Activated T-helper 17 cell treated with anti-CD3 and anti-CD28 coated beads, Interleukin-2, amount 50 U/mL, for 72 hours (primary cell): ENCODE measurements at regions not wholly inside any gene's neighbourhood (a gene's known extent, or its start where the extent isn't known, plus 50 kb on each side); places are given as distances from the start of the nearest gene placed in this dataset.

Experiments used
- ATAC-seq: fragments of 150-1000 bp; cut with Tn5 transposase; replicated peaks from 2 replicates; pipeline ENCODE4 v1.10.0; 2021; ENCODE audit warnings: mild to moderate bottlenecking, moderate library complexity
- H3K27ac Mint-ChIP-seq: one replicate; pipeline ENCODE4 v1.8.0; 2022; ENCODE audit warnings: mixed read lengths
- H3K27me3 Mint-ChIP-seq: one replicate; pipeline ENCODE4 v1.8.0; 2022; ENCODE audit warnings: mixed read lengths
- H3K36me3 Mint-ChIP-seq: one replicate; pipeline ENCODE4 v1.8.0; 2022; ENCODE audit warnings: low read depth, mild to moderate bottlenecking, mixed read lengths
- H3K4me1 Mint-ChIP-seq: one replicate; pipeline ENCODE4 v1.8.0; 2022; ENCODE audit warnings: mixed read lengths
- H3K4me3 Mint-ChIP-seq: one replicate; pipeline ENCODE4 v1.8.0; 2022; ENCODE audit warnings: mild to moderate bottlenecking, mixed read lengths
- H3K9me3 Mint-ChIP-seq: one replicate; pipeline ENCODE4 v1.8.0; 2022; ENCODE audit warnings: mixed read lengths

DNA sequence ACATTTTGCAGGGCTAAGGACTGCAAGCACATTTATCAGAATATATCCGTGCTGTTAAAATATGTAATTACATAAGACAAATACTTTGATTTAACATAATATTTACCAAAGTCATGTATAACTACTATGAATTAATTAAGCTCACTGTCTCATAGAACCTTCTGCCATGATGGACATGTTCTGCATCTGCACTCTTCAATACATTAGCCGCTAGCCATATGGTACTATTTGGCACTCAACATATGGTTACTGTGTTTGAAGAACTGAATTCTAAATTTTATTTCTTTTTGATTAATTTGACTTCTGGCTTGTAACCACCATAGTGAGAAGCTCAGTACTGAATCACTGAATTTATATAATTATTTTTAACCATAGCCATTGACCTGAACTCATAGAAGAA is 427.0 kb upstream of the TRAM1L1 start:
- Mint-ChIP-seq H3K4me3 (no peak overlapping the region), H3K27me3 (no peaks in the 10 kb centered on the region), H3K27ac (no peak overlapping the region), H3K4me1 (no peaks in the 10 kb centered on the region), H3K9me3 (no peaks in the 10 kb centered on the region), H3K36me3 (no peaks in the 10 kb centered on the region)
- ATAC-seq: no peak

- ATAC-seq: no peak
- no peaks in the 10 kb centered on the region for H3K36me3 Mint-ChIP-seq
- no peak overlapping the region for H3K27ac Mint-ChIP-seq
- no peak overlapping the region for H3K4me3 Mint-ChIP-seq
- peaks cover 5% of the 10 kb centered on the region for H3K9me3 Mint-ChIP-seq
- no peaks in the 10 kb centered on the region for H3K4me1 Mint-ChIP-seq
- H3K27me3 Mint-ChIP-seq: no peaks in the 10 kb centered on the region
Observed at GRCh38 chr4:117514391-117515175, 429.2 kb upstream of the TRAM1L1 start.

GRCh38 chr4:117515921-117516320 is 430.5 kb upstream of the TRAM1L1 start:
- Mint-ChIP-seq H3K36me3 (no peaks in the 10 kb centered on the region), H3K4me1 (no peaks in the 10 kb centered on the region), H3K9me3 (peaks cover 5% of the 10 kb centered on the region), H3K27ac (no peak overlapping the region), H3K4me3 (no peak overlapping the region), H3K27me3 (no peaks in the 10 kb centered on the region)
- ATAC-seq: no peak

DNA sequence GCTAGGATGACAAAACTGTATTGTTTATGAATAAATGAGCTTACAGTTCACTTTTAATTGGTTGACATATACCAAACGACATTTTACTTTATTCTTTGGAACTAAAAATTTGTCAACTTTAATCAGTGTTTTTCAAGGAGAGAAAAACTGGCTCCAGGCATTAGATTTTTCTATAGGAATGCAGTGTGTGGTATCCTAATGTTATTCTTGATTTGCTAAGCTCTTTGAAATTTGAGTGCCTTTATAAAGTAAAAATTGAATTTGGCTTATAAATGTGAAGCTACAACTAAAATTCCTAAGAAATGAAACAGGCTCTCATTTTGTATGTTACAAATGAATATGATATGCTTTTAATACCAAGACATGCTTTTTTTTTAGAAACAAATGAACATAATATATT is 442.2 kb upstream of the TRAM1L1 start:
- no peak overlapping the region for H3K27ac Mint-ChIP-seq
- H3K4me3 Mint-ChIP-seq: no peak overlapping the region
- no peak for ATAC-seq
- H3K36me3 Mint-ChIP-seq: no peaks in the 10 kb centered on the region
- H3K27me3 Mint-ChIP-seq: no peaks in the 10 kb centered on the region
- peaks cover 4% of the 10 kb centered on the region for H3K9me3 Mint-ChIP-seq
- H3K4me1 Mint-ChIP-seq: no peaks in the 10 kb centered on the region

GRCh38 chr4:117529401-117529800 is 444.0 kb upstream of the TRAM1L1 start:
- H3K27ac Mint-ChIP-seq: no peak overlapping the region
- H3K4me3 Mint-ChIP-seq: no peak overlapping the region
- no peaks in the 10 kb centered on the region for H3K4me1 Mint-ChIP-seq
- no peak for ATAC-seq
- H3K27me3 Mint-ChIP-seq: no peaks in the 10 kb centered on the region
- no peaks in the 10 kb centered on the region for H3K36me3 Mint-ChIP-seq
- peaks cover 4% of the 10 kb centered on the region for H3K9me3 Mint-ChIP-seq

GRCh38 chr4:117533501-117533900 is 448.1 kb upstream of the TRAM1L1 start:
- Mint-ChIP-seq H3K9me3 (peaks cover 2% of the 10 kb centered on the region), H3K27ac (no peak overlapping the region), H3K4me3 (no peak overlapping the region), H3K27me3 (no peaks in the 10 kb centered on the region), H3K4me1 (no peaks in the 10 kb centered on the region), H3K36me3 (no peaks in the 10 kb centered on the region)
- ATAC-seq: no peak

- no peak for ATAC-seq
- no peaks in the 10 kb centered on the region for H3K27me3 Mint-ChIP-seq
- H3K9me3 Mint-ChIP-seq: no peaks in the 10 kb centered on the region
- no peaks in the 10 kb centered on the region for H3K36me3 Mint-ChIP-seq
- H3K27ac Mint-ChIP-seq: no peak overlapping the region
- no peaks in the 10 kb centered on the region for H3K4me1 Mint-ChIP-seq
- no peak overlapping the region for H3K4me3 Mint-ChIP-seq
Observed at GRCh38 chr4:117545039-117545438, 459.7 kb upstream of the TRAM1L1 start.

- Mint-ChIP-seq H3K9me3 (no peaks in the 10 kb centered on the region), H3K4me1 (no peaks in the 10 kb centered on the region), H3K36me3 (no peaks in the 10 kb centered on the region)
Observed at GRCh38 chr4:117549524-117549923, 464.1 kb upstream of the TRAM1L1 start.

DNA sequence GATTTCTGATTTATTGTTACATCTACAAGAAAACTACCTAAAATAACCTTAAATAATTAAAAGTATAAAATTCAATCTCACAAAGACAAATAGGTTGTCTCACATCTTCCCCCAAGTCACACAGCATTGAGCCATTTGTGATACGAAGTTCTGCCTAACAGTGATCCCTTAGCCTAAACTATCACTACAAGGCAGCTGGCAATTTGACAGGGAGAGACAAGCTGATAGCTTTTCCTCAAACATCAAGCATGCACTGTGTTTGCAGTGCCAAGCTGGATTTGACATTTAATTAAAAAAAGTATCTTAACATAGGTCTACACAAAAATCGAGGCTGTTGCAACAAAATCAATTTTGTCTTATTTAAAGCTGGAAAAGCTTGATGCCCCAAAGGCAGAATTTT is 464.7 kb upstream of the TRAM1L1 start:
- Mint-ChIP-seq H3K9me3 (no peaks in the 10 kb centered on the region), H3K36me3 (no peaks in the 10 kb centered on the region), H3K27ac (no peak overlapping the region), H3K27me3 (no peaks in the 10 kb centered on the region), H3K4me1 (no peaks in the 10 kb centered on the region), H3K4me3 (no peak overlapping the region)
- ATAC-seq: no peak

More at GRCh38 chr4:117549524-117549923, 464.1 kb upstream of the TRAM1L1 start:
- Mint-ChIP-seq H3K27ac (no peak overlapping the region), H3K27me3 (no peaks in the 10 kb centered on the region), H3K4me3 (no peak overlapping the region)
- no peak for ATAC-seq

DNA sequence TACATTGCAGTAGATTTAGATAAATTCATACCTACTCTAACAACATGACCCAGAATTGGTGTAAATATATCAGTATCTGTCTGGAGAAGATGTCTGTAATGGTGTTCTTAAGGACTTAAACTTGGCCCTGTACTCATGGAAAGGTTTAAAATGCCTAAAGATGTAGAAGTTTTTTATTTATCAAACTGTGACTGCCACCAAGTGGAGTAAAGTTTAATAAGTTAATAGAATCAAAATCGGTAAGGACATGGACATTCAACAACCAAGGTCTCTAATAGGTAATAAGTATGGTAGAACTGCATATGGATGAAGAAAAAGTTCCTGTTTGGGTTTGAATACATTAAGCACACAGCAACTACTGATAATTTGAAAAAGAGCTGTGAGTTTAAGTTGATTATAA is 474.0 kb upstream of the NDST3 start:
- H3K36me3 Mint-ChIP-seq: no peaks in the 10 kb centered on the region
- H3K27ac Mint-ChIP-seq: no peak overlapping the region
- no peak for ATAC-seq
- H3K9me3 Mint-ChIP-seq: peaks cover 3% of the 10 kb centered on the region
- no peaks in the 10 kb centered on the region for H3K4me1 Mint-ChIP-seq
- H3K4me3 Mint-ChIP-seq: no peak overlapping the region
- no peaks in the 10 kb centered on the region for H3K27me3 Mint-ChIP-seq

GRCh38 chr4:117574085-117574484 is 460.2 kb upstream of the NDST3 start:
- Mint-ChIP-seq H3K27me3 (no peaks in the 10 kb centered on the region), H3K4me1 (no peaks in the 10 kb centered on the region), H3K9me3 (peaks cover 3% of the 10 kb centered on the region), H3K36me3 (no peaks in the 10 kb centered on the region), H3K27ac (no peak overlapping the region), H3K4me3 (no peak overlapping the region)
- ATAC-seq: no peak

DNA sequence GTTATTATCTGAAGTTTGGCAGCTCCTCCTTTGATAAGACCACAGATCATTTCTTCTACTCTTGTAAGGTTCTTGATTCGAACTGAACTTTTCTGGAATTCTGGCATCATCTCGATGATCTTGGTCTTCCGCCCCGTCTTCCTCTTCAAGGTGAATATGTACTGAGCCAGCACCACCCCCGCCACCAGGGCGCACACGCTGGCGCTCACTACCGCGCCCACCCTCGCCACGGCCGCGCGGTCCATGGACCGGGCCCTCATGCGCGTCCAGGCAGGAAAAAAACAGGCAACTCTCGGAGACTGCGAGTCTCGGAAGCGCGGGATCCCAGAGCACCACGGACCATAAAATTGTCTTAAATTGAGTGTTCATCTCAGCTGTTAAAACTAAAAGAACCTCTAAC is 458.4 kb upstream of the NDST3 start:
- ATAC-seq: no peak
- Mint-ChIP-seq H3K27ac (no peak overlapping the region), H3K27me3 (no peaks in the 10 kb centered on the region), H3K4me1 (no peaks in the 10 kb centered on the region), H3K9me3 (peaks cover 3% of the 10 kb centered on the region), H3K4me3 (no peak overlapping the region), H3K36me3 (no peaks in the 10 kb centered on the region)

GRCh38 chr4:117577686-117578311 is 456.5 kb upstream of the NDST3 start:
- H3K4me1 Mint-ChIP-seq: no peaks in the 10 kb centered on the region
- H3K27ac Mint-ChIP-seq: no peak overlapping the region
- H3K9me3 Mint-ChIP-seq: peaks cover 7% of the 10 kb centered on the region
- no peaks in the 10 kb centered on the region for H3K36me3 Mint-ChIP-seq
- H3K4me3 Mint-ChIP-seq: no peak overlapping the region
- ATAC-seq: no peak
- no peaks in the 10 kb centered on the region for H3K27me3 Mint-ChIP-seq

GRCh38 chr4:117588771-117589170 is 445.5 kb upstream of the NDST3 start:
- Mint-ChIP-seq H3K36me3 (no peaks in the 10 kb centered on the region), H3K9me3 (no peaks in the 10 kb centered on the region), H3K27ac (no peak overlapping the region)

GRCh38 chr4:117596917-117597480 is 437.3 kb upstream of the NDST3 start:
- no peak for ATAC-seq
- H3K36me3 Mint-ChIP-seq: no peaks in the 10 kb centered on the region

More at GRCh38 chr4:117588771-117589170, 445.5 kb upstream of the NDST3 start:
- no peaks in the 10 kb centered on the region for H3K4me1 Mint-ChIP-seq
- no peak overlapping the region for H3K4me3 Mint-ChIP-seq
- no peaks in the 10 kb centered on the region for H3K27me3 Mint-ChIP-seq
- ATAC-seq: no peak

More at GRCh38 chr4:117596917-117597480, 437.3 kb upstream of the NDST3 start:
- Mint-ChIP-seq H3K4me3 (no peak overlapping the region), H3K9me3 (no peaks in the 10 kb centered on the region), H3K27me3 (no peaks in the 10 kb centered on the region), H3K27ac (no peak overlapping the region), H3K4me1 (no peaks in the 10 kb centered on the region)
